ENCODE measurements at regions not wholly inside any gene's neighbourhood (a gene's known extent, or its start where the extent isn't known, plus 50 kb on each side); places are given as distances from the start of the nearest gene placed in this dataset.
A peak's percentile ranks its signal among the peaks of the same experiment; 100 is the strongest.
"Not testable (repeated sequence)": the region's sequence is repeated elsewhere in the genome, so short reads cannot be mapped to it uniquely, and the experiment has no call there.

DNA sequence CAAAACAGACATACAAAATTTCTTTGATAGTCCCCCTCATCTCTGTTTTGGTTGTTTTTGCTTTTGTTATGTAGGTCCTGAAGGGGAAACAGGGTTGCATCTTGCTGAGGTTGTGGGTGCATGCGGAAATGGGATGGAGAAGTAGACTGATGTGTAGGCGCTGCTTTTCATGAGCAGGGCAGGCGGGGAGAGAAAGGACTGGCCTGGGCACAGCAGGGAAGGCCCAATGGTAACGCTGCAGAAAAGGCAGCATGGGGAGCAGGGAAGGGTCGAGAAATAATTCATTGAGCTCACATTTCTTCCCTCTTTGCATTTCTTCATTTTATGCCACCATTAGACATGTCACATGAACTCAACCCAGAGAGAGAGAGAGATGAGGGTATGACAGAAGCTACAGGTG is 74.3 kb upstream of the CCN2 start:
- TF ChIP-seq, protein P1, sequence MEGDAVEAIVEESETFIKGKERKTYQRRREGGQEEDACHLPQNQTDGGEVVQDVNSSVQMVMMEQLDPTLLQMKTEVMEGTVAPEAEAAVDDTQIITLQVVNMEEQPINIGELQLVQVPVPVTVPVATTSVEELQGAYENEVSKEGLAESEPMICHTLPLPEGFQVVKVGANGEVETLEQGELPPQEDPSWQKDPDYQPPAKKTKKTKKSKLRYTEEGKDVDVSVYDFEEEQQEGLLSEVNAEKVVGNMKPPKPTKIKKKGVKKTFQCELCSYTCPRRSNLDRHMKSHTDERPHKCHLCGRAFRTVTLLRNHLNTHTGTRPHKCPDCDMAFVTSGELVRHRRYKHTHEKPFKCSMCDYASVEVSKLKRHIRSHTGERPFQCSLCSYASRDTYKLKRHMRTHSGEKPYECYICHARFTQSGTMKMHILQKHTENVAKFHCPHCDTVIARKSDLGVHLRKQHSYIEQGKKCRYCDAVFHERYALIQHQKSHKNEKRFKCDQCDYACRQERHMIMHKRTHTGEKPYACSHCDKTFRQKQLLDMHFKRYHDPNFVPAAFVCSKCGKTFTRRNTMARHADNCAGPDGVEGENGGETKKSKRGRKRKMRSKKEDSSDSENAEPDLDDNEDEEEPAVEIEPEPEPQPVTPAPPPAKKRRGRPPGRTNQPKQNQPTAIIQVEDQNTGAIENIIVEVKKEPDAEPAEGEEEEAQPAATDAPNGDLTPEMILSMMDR (IDR thresholded peaks at IDR 0.05; ENCODE audit: extremely low read depth, low read depth, low read length) = no peak
- H3K4me1 ChIP-seq (ENCODE audit: insufficient read depth, low read length) = no peaks in the 10 kb centered on the region
- DNase-seq (ENCODE audit: insufficient read length, low spot score, missing footprints) = no peak
- H3K27ac ChIP-seq (ENCODE audit: low read depth, low read length) = no peak overlapping the region
- no peaks in the 10 kb centered on the region for H3K36me3 ChIP-seq (ENCODE audit: insufficient read depth, low read length)
- H3K9me3 ChIP-seq (ENCODE audit: low read depth, low read length) = no peaks in the 10 kb centered on the region
- H3K4me2 ChIP-seq (ENCODE audit: insufficient read depth, low read length) = no peak overlapping the region
- H2AFZ ChIP-seq (ENCODE audit: low read length) = no peak overlapping the region
- H3K4me3 ChIP-seq (ENCODE audit: insufficient read depth, low read length) = no peak overlapping the region
- no peaks in the 10 kb centered on the region for H4K20me1 ChIP-seq (ENCODE audit: insufficient read depth, low read length)
- no peaks in the 10 kb centered on the region for H3K27me3 ChIP-seq (ENCODE audit: insufficient read depth, low read length)
- no peaks in the 10 kb centered on the region for H3K79me2 ChIP-seq (ENCODE audit: insufficient read depth, low read length)

DNA sequence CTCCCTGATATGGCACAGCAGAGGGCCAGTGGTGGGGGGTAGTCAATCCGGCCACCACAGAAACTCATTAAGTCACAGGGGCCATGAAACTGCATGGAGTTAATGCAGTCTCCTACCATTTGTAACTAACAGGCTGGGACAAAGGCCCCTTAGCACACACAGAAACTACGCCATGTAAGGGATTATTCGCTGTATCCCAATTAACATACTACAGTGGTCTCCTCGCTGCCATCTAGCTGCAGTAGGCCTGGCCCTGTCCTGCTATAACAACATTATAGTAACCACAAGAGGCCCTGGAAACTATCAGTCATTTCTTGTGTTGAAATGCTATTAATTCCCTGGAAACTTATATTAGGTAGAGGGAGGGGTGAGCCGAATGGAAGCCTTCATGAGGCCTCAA is 72.3 kb upstream of the CCN2 start:
- Histone ChIP-seq H3K27ac (ENCODE audit: low read depth, low read length) (no peak overlapping the region), H3K27me3 (ENCODE audit: insufficient read depth, low read length) (no peaks in the 10 kb centered on the region), H3K79me2 (ENCODE audit: insufficient read depth, low read length) (no peaks in the 10 kb centered on the region), H4K20me1 (ENCODE audit: insufficient read depth, low read length) (no peaks in the 10 kb centered on the region), H3K9me3 (ENCODE audit: low read depth, low read length) (no peaks in the 10 kb centered on the region), H3K4me1 (ENCODE audit: insufficient read depth, low read length) (no peaks in the 10 kb centered on the region), H3K4me3 (ENCODE audit: insufficient read depth, low read length) (no peak overlapping the region), H3K4me2 (ENCODE audit: insufficient read depth, low read length) (no peak overlapping the region), H2AFZ (ENCODE audit: low read length) (no peak overlapping the region), H3K36me3 (ENCODE audit: insufficient read depth, low read length) (no peaks in the 10 kb centered on the region)
- no peak for DNase-seq (ENCODE audit: insufficient read length, low spot score, missing footprints)
- TF ChIP-seq, protein P1 (IDR thresholded peaks at IDR 0.05; ENCODE audit: extremely low read depth, low read depth, low read length) = peak; percentile 15

DNA sequence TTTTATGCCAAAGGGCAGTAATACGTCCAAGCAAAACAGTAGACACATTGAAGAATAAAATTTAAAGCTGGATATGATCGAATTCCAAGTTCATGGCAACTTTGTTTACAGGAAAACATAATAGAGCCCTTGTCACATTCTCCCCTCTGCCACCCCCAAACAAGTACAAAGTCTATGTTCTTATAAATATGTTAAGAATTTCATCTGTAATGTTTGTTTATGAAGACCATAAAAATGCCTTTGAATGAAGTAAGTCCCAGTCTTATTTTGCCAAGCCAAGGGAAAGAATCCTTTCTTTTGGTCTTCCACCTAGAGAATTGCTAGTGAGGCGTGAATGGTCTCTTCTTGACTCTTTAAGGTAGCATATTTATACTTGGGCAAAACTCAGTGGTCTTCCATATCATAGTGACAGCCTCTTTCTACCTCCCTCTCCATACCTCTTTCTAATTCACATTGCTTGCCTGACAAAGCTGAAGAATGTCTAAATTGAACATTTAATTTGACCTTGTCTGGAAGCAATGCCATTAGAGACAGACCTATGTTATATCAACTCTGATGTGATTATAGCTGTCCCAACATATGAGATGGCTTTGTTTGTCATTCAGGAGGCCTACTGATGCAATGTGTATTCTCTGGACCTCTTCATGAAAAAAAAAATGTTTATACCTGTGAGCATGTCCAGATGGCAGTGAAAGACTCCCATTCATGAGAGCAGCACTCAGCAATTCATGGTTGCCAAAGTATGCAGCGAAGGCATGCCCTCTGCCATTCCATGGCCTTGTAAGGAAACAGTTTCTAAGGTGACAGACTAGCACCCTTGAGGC is 70.6 kb upstream of the CCN2 start:
- Histone ChIP-seq H4K20me1 (ENCODE audit: insufficient read depth, low read length) (no peaks in the 10 kb centered on the region), H3K4me1 (ENCODE audit: insufficient read depth, low read length) (no peaks in the 10 kb centered on the region), H3K36me3 (ENCODE audit: insufficient read depth, low read length) (no peaks in the 10 kb centered on the region), H3K79me2 (ENCODE audit: insufficient read depth, low read length) (no peaks in the 10 kb centered on the region), H3K27ac (ENCODE audit: low read depth, low read length) (no peak overlapping the region), H3K9me3 (ENCODE audit: low read depth, low read length) (no peaks in the 10 kb centered on the region), H3K4me2 (ENCODE audit: insufficient read depth, low read length) (no peak overlapping the region), H3K4me3 (ENCODE audit: insufficient read depth, low read length) (no peak overlapping the region), H3K27me3 (ENCODE audit: insufficient read depth, low read length) (no peaks in the 10 kb centered on the region), H2AFZ (ENCODE audit: low read length) (no peak overlapping the region)
- TF ChIP-seq, protein P1 (IDR thresholded peaks at IDR 0.05; ENCODE audit: extremely low read depth, low read depth, low read length) = no peak
- DNase-seq (ENCODE audit: insufficient read length, low spot score, missing footprints) = no peak

DNA sequence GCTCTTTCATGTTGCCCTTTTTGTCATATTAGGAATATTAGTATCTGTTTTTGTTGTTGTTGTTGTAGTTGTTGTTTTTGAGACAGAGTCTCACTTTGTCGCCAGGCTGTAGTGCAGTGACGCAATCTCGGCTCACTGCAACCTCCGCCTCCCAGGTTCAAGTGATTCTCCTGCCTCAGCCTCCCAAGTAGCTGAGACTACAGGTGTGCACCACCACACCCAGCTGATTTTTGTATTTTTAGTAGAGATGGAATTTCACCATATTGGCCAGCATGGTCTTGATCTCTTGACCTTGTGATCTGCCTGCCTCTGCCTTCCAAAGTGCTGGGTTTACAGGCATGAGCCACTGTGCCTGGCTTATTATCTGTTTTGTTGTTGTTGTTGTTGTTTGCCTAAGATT is 69.7 kb upstream of the CCN2 start:
- not testable (repeated sequence) for H3K4me3 ChIP-seq (ENCODE audit: insufficient read depth, low read length); H3K36me3 ChIP-seq (ENCODE audit: insufficient read depth, low read length); DNase-seq (ENCODE audit: insufficient read length, low spot score, missing footprints); H3K4me2 ChIP-seq (ENCODE audit: insufficient read depth, low read length); H3K9me3 ChIP-seq (ENCODE audit: low read depth, low read length); H3K4me1 ChIP-seq (ENCODE audit: insufficient read depth, low read length); H3K79me2 ChIP-seq (ENCODE audit: insufficient read depth, low read length); H2AFZ ChIP-seq (ENCODE audit: low read length); H3K27ac ChIP-seq (ENCODE audit: low read depth, low read length); H3K27me3 ChIP-seq (ENCODE audit: insufficient read depth, low read length); H4K20me1 ChIP-seq (ENCODE audit: insufficient read depth, low read length)
